ENCODE measurements at regions not wholly inside any gene's neighbourhood (a gene's known extent, or its start where the extent isn't known, plus 50 kb on each side); places are given as distances from the start of the nearest gene placed in this dataset.

- Histone ChIP-seq H3K79me2 (ENCODE audit: control insufficient read depth, insufficient read depth, low read length) (no peaks in the 10 kb centered on the region), H3K4me2 (ENCODE audit: insufficient read depth, low read length) (no peak overlapping the region), H3K9me1 (ENCODE audit: control insufficient read depth, insufficient read depth, low read length) (no peaks in the 10 kb centered on the region), H3K4me3 (no peak overlapping the region), H3K27me3 (ENCODE audit: control insufficient read depth in 2 of 2, insufficient read depth in 2 of 2, low read length in 2 of 2) (peaks cover 3 to 47% of the 10 kb centered on the region in 2 experiments; a peak in 3 of 5 replicates), H3K4me1 (replicated peaks in 1 of 2; ENCODE audit: control insufficient read depth in 2 of 2, insufficient read depth in 2 of 2, low read length in 2 of 2) (no peaks in the 10 kb centered on the region), H4K20me1 (replicated peaks; ENCODE audit: control insufficient read depth, insufficient read depth, low read length) (no peaks in the 10 kb centered on the region), H3K36me3 (ENCODE audit: control insufficient read depth, insufficient read depth, low read length) (no peaks in the 10 kb centered on the region), H3K9ac (ENCODE audit: insufficient read depth in 1 of 2, low read depth in 2 of 2, low read length in 2 of 2) (no peak overlapping the region), H3K27ac (ENCODE audit: extremely low read depth, low read depth, low read length) (no peak overlapping the region), H2AFZ (ENCODE audit: low read depth, low read length) (no peak overlapping the region), H3K9me3 (replicated peaks; ENCODE audit: control insufficient read depth, insufficient read depth, low read depth, low read length) (no peaks in the 10 kb centered on the region)
- DNase-seq (ENCODE audit: extremely low read depth in 1 of 4, low spot score in 3 of 4) = no peak
- BruUV-seq (replicated peaks) = no TSS peak
- intact Hi-C loops (cut with micrococcal nuclease) = no loop called here
- 0% methylated on average over 4 of the region's 4 CpGs for WGBS (ENCODE audit: insufficient coverage, low coverage, missing lambda C conversion rate)
- no peak for ATAC-seq
- FAIRE-seq = no peak
- ChIA-PET POLR2A (no interaction called here), CTCF (ENCODE audit: low intra/inter-chr PET ratio) (no interaction called here)
- no peak for TF ChIP-seq THRB (CRISPR knock-in tag; conservative IDR thresholded peaks at IDR 0.05)
- no peak for TF ChIP-seq STAT6 (CRISPR knock-in tag; IDR thresholded peaks at IDR 0.05)
- in situ Hi-C loops (cut with MboI) = no loop called here
These were observed 51.4 kb upstream of the MSX1 start for GRCh38 chr4:4808086-4808485.

Data from K562 (cell line).